ENCODE measurements at regions not wholly inside any gene's neighbourhood (a gene's known extent, or its start where the extent isn't known, plus 50 kb on each side); places are given as distances from the start of the nearest gene placed in this dataset.

GRCh38 chr3:178340506-178340905, 195.7 kb upstream of the KCNMB2 start:
- no peaks in the 10 kb centered on the region for H3K27me3 Mint-ChIP-seq
- no peak overlapping the region for H3K4me3 Mint-ChIP-seq
- ATAC-seq (ENCODE audit: poor library complexity) (no peak), DNase-seq (no peak)
- intact Hi-C loops (cut with DNase I, micrococcal nuclease) = no loop called here
- ChIA-PET POLR2A (no interaction called here), CTCF (no interaction called here)
- Histone ChIP-seq H3K27me3 (ENCODE audit: control insufficient read depth in 1 of 2, insufficient read depth in 2 of 2, low read length in 2 of 2) (no peaks in the 10 kb centered on the region), H3K27ac (ENCODE audit: low read depth in 1 of 2, low read length in 2 of 2) (no peak overlapping the region), H3K4me3 (ENCODE audit: low read length) (no peak overlapping the region), H3K9me3 (ENCODE audit: control insufficient read depth in 1 of 2, insufficient read depth in 1 of 2, low read length in 2 of 2) (no peaks in the 10 kb centered on the region), H3K4me1 (ENCODE audit: insufficient read depth, low read length) (no peaks in the 10 kb centered on the region), H3K36me3 (ENCODE audit: insufficient read depth, low read length) (no peaks in the 10 kb centered on the region)
- H3K4me1 Mint-ChIP-seq (ENCODE audit: low read depth) = no peaks in the 10 kb centered on the region
- no peak for TF ChIP-seq CTCF (IDR thresholded peaks at IDR 0.05)
- H3K27ac Mint-ChIP-seq = no peak overlapping the region
- H3K9me3 Mint-ChIP-seq = no peaks in the 10 kb centered on the region
- H3K36me3 Mint-ChIP-seq (ENCODE audit: low read depth) = no peaks in the 10 kb centered on the region

GRCh38 chr3:178341636-178342035, 194.6 kb upstream of the KCNMB2 start:
- Histone ChIP-seq H3K9me3 (ENCODE audit: control insufficient read depth in 1 of 2, insufficient read depth in 1 of 2, low read length in 2 of 2) (no peaks in the 10 kb centered on the region), H3K4me3 (ENCODE audit: low read length) (no peak overlapping the region), H3K27ac (ENCODE audit: low read depth in 1 of 2, low read length in 2 of 2) (no peak overlapping the region), H3K36me3 (ENCODE audit: insufficient read depth, low read length) (no peaks in the 10 kb centered on the region), H3K4me1 (ENCODE audit: insufficient read depth, low read length) (no peaks in the 10 kb centered on the region), H3K27me3 (ENCODE audit: control insufficient read depth in 1 of 2, insufficient read depth in 2 of 2, low read length in 2 of 2) (no peaks in the 10 kb centered on the region)
- Mint-ChIP-seq H3K4me3 (no peak overlapping the region), H3K36me3 (ENCODE audit: low read depth) (no peaks in the 10 kb centered on the region), H3K9me3 (no peaks in the 10 kb centered on the region), H3K4me1 (ENCODE audit: low read depth) (no peaks in the 10 kb centered on the region), H3K27me3 (no peaks in the 10 kb centered on the region), H3K27ac (no peak overlapping the region)
- intact Hi-C loops (cut with DNase I, micrococcal nuclease) = no loop called here
- DNase-seq (no peak), ATAC-seq (ENCODE audit: poor library complexity) (no peak)
- CTCF ChIA-PET = no interaction called here
- POLR2A ChIA-PET = no interaction called here
- no peak for TF ChIP-seq CTCF (IDR thresholded peaks at IDR 0.05)

- Mint-ChIP-seq H3K27me3 (no peaks in the 10 kb centered on the region), H3K9me3 (no peaks in the 10 kb centered on the region), H3K4me3 (no peak overlapping the region), H3K4me1 (ENCODE audit: low read depth) (no peaks in the 10 kb centered on the region), H3K36me3 (ENCODE audit: low read depth) (no peaks in the 10 kb centered on the region), H3K27ac (no peak overlapping the region)
- POLR2A ChIA-PET = no interaction called here
- intact Hi-C loops (cut with DNase I, micrococcal nuclease) = no loop called here
- no peaks in the 10 kb centered on the region for H3K27me3 ChIP-seq (ENCODE audit: control insufficient read depth in 1 of 2, insufficient read depth in 2 of 2, low read length in 2 of 2)
- no peak overlapping the region for H3K27ac ChIP-seq (ENCODE audit: low read depth in 1 of 2, low read length in 2 of 2)
- no peak overlapping the region for H3K4me3 ChIP-seq (ENCODE audit: low read length)
- H3K36me3 ChIP-seq (ENCODE audit: insufficient read depth, low read length) = no peaks in the 10 kb centered on the region
- no peaks in the 10 kb centered on the region for H3K9me3 ChIP-seq (ENCODE audit: control insufficient read depth in 1 of 2, insufficient read depth in 1 of 2, low read length in 2 of 2)
- no peak for TF ChIP-seq CTCF (IDR thresholded peaks at IDR 0.05)
- H3K4me1 ChIP-seq (ENCODE audit: insufficient read depth, low read length) = no peaks in the 10 kb centered on the region
- CTCF ChIA-PET = no interaction called here
- ATAC-seq (ENCODE audit: poor library complexity) (no peak), DNase-seq (no peak)
Measured at GRCh38 chr3:178342111-178342510, 194.1 kb upstream of the KCNMB2 start.
